Gastroesophageal sphincter (tissue), 3 donors: ENCODE measurements at regions not wholly inside any gene's neighbourhood (a gene's known extent, or its start where the extent isn't known, plus 50 kb on each side); places are given as distances from the start of the nearest gene placed in this dataset.

ENCODE experiments used
- POLR2AphosphoS5 ChIP-seq: sonication (generic); formaldehyde crosslinking; IDR thresholded peaks from one replicate; pipeline ENCODE4 v1.6.1; 2017; ENCODE audit warnings: antibody characterized with exemption
- TF ChIP-seq, protein P1 (sequence below), 4 experiments: fragments of 200-600 bp in 2 of 4; fragments of 450-650 bp in 2 of 4; sonication (generic) in 1 of 4; IDR thresholded peaks; one replicate each; pipeline ENCODE4 v1.5.1; 2017 to 2019; ENCODE audit warnings: antibody characterized with exemption in 4 of 4, mild to moderate bottlenecking in 2 of 4, moderate library complexity in 2 of 4

DNA sequence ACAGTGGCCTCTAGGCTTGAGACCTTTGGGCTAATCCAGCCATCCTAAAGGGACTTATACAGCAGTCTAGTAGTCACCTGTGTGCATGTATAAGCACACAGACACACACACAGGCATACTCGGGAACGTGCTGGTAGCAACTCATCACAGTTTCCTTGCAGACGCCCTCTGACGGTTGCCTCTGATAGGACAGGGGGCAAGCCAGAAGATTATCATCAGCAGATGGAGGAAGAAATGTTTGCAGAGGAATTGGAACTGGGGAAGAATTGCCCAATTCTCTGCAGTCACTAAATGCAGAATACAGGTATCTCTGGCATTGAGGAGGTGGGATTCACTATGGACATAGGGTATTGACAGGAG, 222.2 kb downstream of the C1orf94 start:
- no peak for TF ChIP-seq POLR2AphosphoS5
- TF ChIP-seq, protein P1, sequence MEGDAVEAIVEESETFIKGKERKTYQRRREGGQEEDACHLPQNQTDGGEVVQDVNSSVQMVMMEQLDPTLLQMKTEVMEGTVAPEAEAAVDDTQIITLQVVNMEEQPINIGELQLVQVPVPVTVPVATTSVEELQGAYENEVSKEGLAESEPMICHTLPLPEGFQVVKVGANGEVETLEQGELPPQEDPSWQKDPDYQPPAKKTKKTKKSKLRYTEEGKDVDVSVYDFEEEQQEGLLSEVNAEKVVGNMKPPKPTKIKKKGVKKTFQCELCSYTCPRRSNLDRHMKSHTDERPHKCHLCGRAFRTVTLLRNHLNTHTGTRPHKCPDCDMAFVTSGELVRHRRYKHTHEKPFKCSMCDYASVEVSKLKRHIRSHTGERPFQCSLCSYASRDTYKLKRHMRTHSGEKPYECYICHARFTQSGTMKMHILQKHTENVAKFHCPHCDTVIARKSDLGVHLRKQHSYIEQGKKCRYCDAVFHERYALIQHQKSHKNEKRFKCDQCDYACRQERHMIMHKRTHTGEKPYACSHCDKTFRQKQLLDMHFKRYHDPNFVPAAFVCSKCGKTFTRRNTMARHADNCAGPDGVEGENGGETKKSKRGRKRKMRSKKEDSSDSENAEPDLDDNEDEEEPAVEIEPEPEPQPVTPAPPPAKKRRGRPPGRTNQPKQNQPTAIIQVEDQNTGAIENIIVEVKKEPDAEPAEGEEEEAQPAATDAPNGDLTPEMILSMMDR (IDR thresholded peaks at IDR 0.05) = no peak
